Upper lobe of left lung (tissue), 4 donors: ENCODE measurements at regions not wholly inside any gene's neighbourhood (a gene's known extent, or its start where the extent isn't known, plus 50 kb on each side); places are given as distances from the start of the nearest gene placed in this dataset.

ENCODE experiments used
- CTCF ChIP-seq, 6 experiments: fragments of 450-650 bp in 4 of 6; fragments of 200-600 bp in 2 of 6; sonication (generic) in 2 of 6; IDR thresholded peaks; one replicate each; pipeline ENCODE4 v1.5.1; 2016 to 2019; ENCODE audit warnings: antibody characterized with exemption in 6 of 6
- POLR2A ChIP-seq, 4 donors: fragments of 450-650 bp; IDR thresholded peaks; one replicate each; pipeline ENCODE4 v1.5.1; 2016 to 2017; ENCODE audit warnings: antibody characterized with exemption in 4 of 4, mild to moderate bottlenecking in 2 of 4

- no peak for TF ChIP-seq CTCF (IDR thresholded peaks at IDR 0.05)
- TF ChIP-seq POLR2A (IDR thresholded peaks at IDR 0.05): no peak
These were observed 74.9 kb upstream of the GPR45 start for GRCh38 chr2:105166688-105167087.
